Esophagus squamous epithelium (tissue), 5 donors: ENCODE measurements at regions not wholly inside any gene's neighbourhood (a gene's known extent, or its start where the extent isn't known, plus 50 kb on each side); places are given as distances from the start of the nearest gene placed in this dataset.
"Not testable (repeated sequence)": the region's sequence is repeated elsewhere in the genome, so short reads cannot be mapped to it uniquely, and the experiment has no call there.

Experiments used
- DNase-seq: peaks from one replicate; lab custom pipeline; 2025; lab: John Stamatoyannopoulos, UW
- H3K27ac ChIP-seq, 4 donors: fragments of 200-600 bp; sonication (generic); one replicate each; pipeline ENCODE4 v1.5.1; 2016 to 2019; ENCODE audit warnings: mild to moderate bottlenecking in 1 of 4
- H3K27me3 ChIP-seq, 4 donors: fragments of 200-600 bp; sonication (generic); 1 replicate in 3 of 4; 2 replicates in 1 of 4; pipeline versions ENCODE4 v1.5.1 to v1.6.0; 2017 to 2021; ENCODE audit warnings: antibody characterized with exemption in 1 of 4
- H3K36me3 ChIP-seq, 3 donors: fragments of 200-600 bp; sonication (generic); one replicate each; pipeline ENCODE4 v1.5.1; 2016 to 2019
- H3K4me1 ChIP-seq, 3 donors: fragments of 200-600 bp; sonication (generic); one replicate each; pipeline ENCODE4 v1.5.1; 2017 to 2019
- H3K4me3 ChIP-seq, 4 donors: fragments of 200-600 bp; sonication (generic); 1 replicate in 3 of 4; 2 replicates in 1 of 4; pipeline ENCODE4 v1.5.1; 2016 to 2019; ENCODE audit warnings: mild to moderate bottlenecking in 2 of 4, moderate library complexity in 1 of 4
- H3K9me3 ChIP-seq, 3 donors: fragments of 200-600 bp; sonication (generic); one replicate each; pipeline ENCODE4 v1.5.1; 2016 to 2019
- CTCF ChIP-seq, 6 experiments: fragments of 450-650 bp in 4 of 6; fragments of 200-600 bp in 2 of 6; sonication (generic) in 2 of 6; IDR thresholded peaks; one replicate each; pipeline ENCODE4 v1.5.1; 2016 to 2019; ENCODE audit warnings: antibody characterized with exemption in 6 of 6, mild to moderate bottlenecking in 4 of 6, moderate library complexity in 4 of 6
- POLR2A ChIP-seq, 4 donors: fragments of 450-650 bp; IDR thresholded peaks; one replicate each; pipeline ENCODE4 v1.6.1; 2017; ENCODE audit warnings: antibody characterized with exemption in 4 of 4, mild to moderate bottlenecking in 4 of 4, moderate library complexity in 3 of 4
- WGBS, 2 donors: methylation state at CpG; one replicate each; pipeline ENCODE4 v1.1.5; 2018; 5-methylcytosine and 5-hydroxymethylcytosine counted together
- intact Hi-C: fragments of 100-400 bp; cut with DNase I; formaldehyde crosslinking; loops from one replicate; pipeline ENCODE4 v1.15.0; 2022
- donor health status: DM: yes; HTN: yes; CAD: no.

GRCh38 chr3:150345021-150345538, 63.0 kb upstream of the TSC22D2 start:
- H3K36me3 ChIP-seq, result no peaks in the 10 kb centered on the region
- H3K4me1 ChIP-seq, result peaks cover 13 to 61% (median 33%) of the 10 kb centered on the region in 3 donors
- intact Hi-C loops, result no loop called here
- H3K9me3 ChIP-seq, result no peaks in the 10 kb centered on the region
- no peak for DNase-seq
- TF ChIP-seq POLR2A (IDR thresholded peaks at IDR 0.05) (no peak), CTCF (IDR thresholded peaks at IDR 0.05) (no peak)
- H3K27me3 ChIP-seq, result no peaks in the 10 kb centered on the region
- no peak overlapping the region for H3K4me3 ChIP-seq
- H3K27ac ChIP-seq, result peak overlapping the region in 2 of 4 donors; percentile 31 to 34
- 39 to 64% methylated on average over 3 to 10 of the region's 10 CpGs for WGBS, 2 donors

GRCh38 chr3:150344079-150344759, 63.9 kb upstream of the TSC22D2 start:
- Histone ChIP-seq H3K4me1 (peaks cover 8 to 52% (median 24%) of the 10 kb centered on the region in 3 donors), H3K27ac (peak overlapping the region in 2 of 4 donors; percentile 31 to 34), H3K36me3 (no peaks in the 10 kb centered on the region), H3K27me3 (no peaks in the 10 kb centered on the region), H3K4me3 (no peak overlapping the region), H3K9me3 (no peaks in the 10 kb centered on the region)
- TF ChIP-seq CTCF (IDR thresholded peaks at IDR 0.05) (no peak), POLR2A (IDR thresholded peaks at IDR 0.05) (no peak)
- DNase-seq, result no peak
- 34 to 56% methylated on average over 8 of the region's 8 CpGs for WGBS, 2 donors
- intact Hi-C loops, result no loop called here

- no peak for TF ChIP-seq CTCF (IDR thresholded peaks at IDR 0.05)
- no peak for TF ChIP-seq POLR2A (IDR thresholded peaks at IDR 0.05)
- WGBS, 2 donors, result 78 to 88% methylated on average over 1 to 2 of the region's 2 CpGs
Observed at GRCh38 chr3:150342896-150343467, 65.1 kb upstream of the TSC22D2 start.

GRCh38 chr3:150341891-150342290, 66.2 kb upstream of the TSC22D2 start:
- H3K4me1 ChIP-seq, result peaks cover 0 to 29% (median 8%) of the 10 kb centered on the region in 3 donors
- 60 to 74% methylated on average over 3 of the region's 3 CpGs for WGBS, 2 donors
- no peak for DNase-seq
- no peaks in the 10 kb centered on the region for H3K36me3 ChIP-seq
- no peak overlapping the region for H3K27ac ChIP-seq
- no peak for TF ChIP-seq CTCF (IDR thresholded peaks at IDR 0.05)
- TF ChIP-seq POLR2A (IDR thresholded peaks at IDR 0.05), result no peak
- H3K4me3 ChIP-seq, result no peak overlapping the region
- intact Hi-C loops, result no loop called here
- H3K9me3 ChIP-seq, result no peaks in the 10 kb centered on the region
- H3K27me3 ChIP-seq, result no peaks in the 10 kb centered on the region

More at GRCh38 chr3:150342896-150343467, 65.1 kb upstream of the TSC22D2 start:
- Histone ChIP-seq H3K27me3 (no peaks in the 10 kb centered on the region), H3K36me3 (no peaks in the 10 kb centered on the region), H3K27ac (no peak overlapping the region), H3K9me3 (no peaks in the 10 kb centered on the region), H3K4me3 (no peak overlapping the region), H3K4me1 (peaks cover 5 to 40% (median 15%) of the 10 kb centered on the region in 3 donors)
- DNase-seq, result no peak
- intact Hi-C loops, result no loop called here

- H3K27me3 ChIP-seq, H3K4me3 ChIP-seq, H3K9me3 ChIP-seq, H3K27ac ChIP-seq, intact Hi-C loops, DNase-seq, H3K4me1 ChIP-seq, H3K36me3 ChIP-seq: not testable (repeated sequence)
- WGBS, 2 donors, result 94 to 95% methylated on average over 9 of the region's 9 CpGs
Observed at GRCh38 chr3:150336363-150336762, 71.7 kb upstream of the TSC22D2 start.
